Peyer's patch (tissue), 4 donors: ENCODE measurements at regions not wholly inside any gene's neighbourhood (a gene's known extent, or its start where the extent isn't known, plus 50 kb on each side); places are given as distances from the start of the nearest gene placed in this dataset.

Source experiments
- CTCF ChIP-seq, 6 experiments: fragments of 450-650 bp in 4 of 6; fragments of 200-600 bp in 2 of 6; sonication (generic) in 1 of 6; IDR thresholded peaks; one replicate each; pipeline ENCODE4 v1.5.1; 2017 to 2019; ENCODE audit warnings: antibody characterized with exemption in 6 of 6, mild to moderate bottlenecking in 3 of 6, moderate library complexity in 1 of 6
- POLR2A ChIP-seq, 2 donors: fragments of 450-650 bp; IDR thresholded peaks; one replicate each; pipeline ENCODE4 v1.5.1; 2017; ENCODE audit warnings: antibody characterized with exemption in 2 of 2, mild to moderate bottlenecking in 2 of 2, moderate library complexity in 2 of 2

- TF ChIP-seq CTCF (IDR thresholded peaks at IDR 0.05) (no peak), POLR2A (IDR thresholded peaks at IDR 0.05) (no peak)
Measured at GRCh38 chr4:32830160-32830559, 2110.0 kb downstream of the PCDH7 start.
